Activated naive CD8-positive, alpha-beta T cell treated with anti-CD3 and anti-CD28 coated beads, Interleukin-2, amount 50 U/mL, for 24 hours (primary cell): ENCODE measurements at regions not wholly inside any gene's neighbourhood (a gene's known extent, or its start where the extent isn't known, plus 50 kb on each side); places are given as distances from the start of the nearest gene placed in this dataset.

ENCODE experiments used
- ATAC-seq: fragments of 150-1000 bp; cut with Tn5 transposase; one replicate; pipeline ENCODE4 v1.10.0; 2021
- DNase-seq: peaks from one replicate; pipeline ENCODE4 v3.0.0; 2021
- H3K27ac Mint-ChIP-seq: one replicate; pipeline ENCODE4 v1.8.0; 2021; ENCODE audit warnings: mild to moderate bottlenecking, mixed read lengths
- H3K27me3 Mint-ChIP-seq: one replicate; pipeline ENCODE4 v1.8.0; 2021; ENCODE audit warnings: mixed read lengths
- H3K36me3 Mint-ChIP-seq: one replicate; pipeline ENCODE4 v1.8.0; 2021; ENCODE audit warnings: low read depth, mixed read lengths
- H3K4me1 Mint-ChIP-seq: one replicate; pipeline ENCODE4 v1.8.0; 2021; ENCODE audit warnings: mixed read lengths
- H3K4me3 Mint-ChIP-seq: one replicate; pipeline ENCODE4 v1.8.0; 2021; ENCODE audit warnings: mild to moderate bottlenecking, moderate library complexity, mixed read lengths
- H3K9me3 Mint-ChIP-seq: one replicate; pipeline ENCODE4 v1.8.0; 2021; ENCODE audit warnings: mixed read lengths

GRCh38 chr1:50275566-50275965 lies 147.7 kb downstream of the DMRTA2 start:
- Mint-ChIP-seq H3K36me3 (no peaks in the 10 kb centered on the region), H3K27ac (no peak overlapping the region), H3K4me1 (no peaks in the 10 kb centered on the region), H3K9me3 (no peaks in the 10 kb centered on the region), H3K27me3 (peaks cover 18% of the 10 kb centered on the region), H3K4me3 (no peak overlapping the region)
- no peak for ATAC-seq
- no peak for DNase-seq

DNA sequence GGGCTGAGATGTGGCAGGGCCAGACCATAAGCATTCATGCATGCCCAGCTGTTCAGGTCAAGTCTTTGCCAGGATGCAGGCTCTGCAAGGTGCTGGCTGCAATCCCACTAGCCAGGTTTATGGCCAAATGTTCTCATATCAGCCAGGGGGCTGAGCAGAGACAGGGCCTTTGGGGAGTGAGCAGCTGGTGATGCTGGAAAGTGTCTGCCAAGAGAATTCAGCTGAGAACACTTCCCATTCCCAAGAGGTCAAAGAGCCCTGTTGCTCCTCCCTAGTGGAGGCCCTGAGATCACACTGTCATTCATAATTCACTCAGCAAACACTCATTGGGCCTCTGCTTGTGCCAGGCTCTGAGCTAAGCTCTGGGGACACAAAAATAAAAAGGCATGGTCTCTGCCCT lies 150.3 kb downstream of the DMRTA2 start:
- ATAC-seq (no peak), DNase-seq (no peak)
- H3K4me3 Mint-ChIP-seq = no peak overlapping the region
- no peaks in the 10 kb centered on the region for H3K9me3 Mint-ChIP-seq
- H3K36me3 Mint-ChIP-seq = no peaks in the 10 kb centered on the region
- no peaks in the 10 kb centered on the region for H3K4me1 Mint-ChIP-seq
- H3K27ac Mint-ChIP-seq = no peak overlapping the region
- H3K27me3 Mint-ChIP-seq = peaks cover 10% of the 10 kb centered on the region

DNA sequence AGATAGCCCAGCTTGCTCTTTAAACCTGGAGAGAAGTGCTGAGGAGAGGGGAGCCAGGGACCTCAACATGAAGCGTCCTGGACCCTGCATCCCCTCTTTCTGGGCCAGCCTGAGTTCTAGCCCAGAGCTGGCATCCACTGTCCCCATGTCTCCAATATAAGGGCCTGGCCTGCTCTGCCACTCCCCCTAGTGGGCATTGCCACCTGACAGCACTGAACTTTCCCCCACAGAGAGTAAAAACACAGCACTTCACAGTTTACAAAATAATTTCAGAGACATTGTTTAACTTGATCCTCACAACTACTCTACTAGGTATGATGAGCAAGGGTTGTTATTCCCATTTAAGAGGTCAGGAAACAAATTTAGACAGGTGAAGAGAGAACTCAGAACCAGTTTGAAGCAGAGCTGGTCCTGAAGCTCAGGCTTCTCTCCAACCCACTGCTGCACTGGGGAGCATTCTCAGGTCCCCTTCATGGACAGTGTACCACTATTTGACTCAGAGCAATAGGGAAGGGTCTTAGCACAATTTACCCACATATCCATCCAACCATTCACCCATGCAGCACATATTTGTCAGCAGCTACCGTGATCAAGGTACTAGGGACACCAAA lies 151.2 kb downstream of the DMRTA2 start:
- peak; percentile 25 for DNase-seq
- no peak overlapping the region for H3K27ac Mint-ChIP-seq
- ATAC-seq = no peak
- no peaks in the 10 kb centered on the region for H3K4me1 Mint-ChIP-seq
- peaks cover 10% of the 10 kb centered on the region for H3K27me3 Mint-ChIP-seq
- H3K9me3 Mint-ChIP-seq = no peaks in the 10 kb centered on the region
- no peak overlapping the region for H3K4me3 Mint-ChIP-seq
- H3K36me3 Mint-ChIP-seq = no peaks in the 10 kb centered on the region

GRCh38 chr1:50271337-50271736 lies 151.9 kb downstream of the DMRTA2 start:
- H3K9me3 Mint-ChIP-seq = no peaks in the 10 kb centered on the region
- no peaks in the 10 kb centered on the region for H3K36me3 Mint-ChIP-seq
- H3K4me3 Mint-ChIP-seq = no peak overlapping the region
- no peak for ATAC-seq
- DNase-seq = no peak
- no peaks in the 10 kb centered on the region for H3K4me1 Mint-ChIP-seq
- no peak overlapping the region for H3K27ac Mint-ChIP-seq
- peaks cover 10% of the 10 kb centered on the region for H3K27me3 Mint-ChIP-seq

DNA sequence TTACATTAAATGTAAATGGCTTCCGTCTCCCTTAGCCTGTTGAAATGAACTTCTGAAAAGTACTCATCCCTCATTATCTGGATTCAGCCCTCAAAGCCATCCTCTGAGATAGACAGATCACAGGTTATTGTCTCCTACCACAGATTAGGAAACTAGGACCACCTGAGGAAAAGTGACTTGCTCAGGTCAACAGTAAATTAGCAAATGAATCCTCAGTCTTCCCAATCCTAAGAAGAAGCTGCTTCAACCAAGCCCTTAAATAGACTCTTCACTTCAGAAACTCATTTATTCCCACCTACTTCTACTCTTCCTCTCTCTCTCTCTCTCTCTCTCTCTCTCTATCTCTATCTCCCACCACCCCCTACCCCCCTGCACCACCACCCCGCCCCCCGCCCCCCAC lies 152.3 kb downstream of the DMRTA2 start:
- no peak overlapping the region for H3K27ac Mint-ChIP-seq
- ATAC-seq (no peak), DNase-seq (no peak)
- H3K36me3 Mint-ChIP-seq = no peaks in the 10 kb centered on the region
- H3K4me1 Mint-ChIP-seq = no peaks in the 10 kb centered on the region
- H3K4me3 Mint-ChIP-seq = no peak overlapping the region
- peaks cover 9% of the 10 kb centered on the region for H3K27me3 Mint-ChIP-seq
- no peaks in the 10 kb centered on the region for H3K9me3 Mint-ChIP-seq

DNA sequence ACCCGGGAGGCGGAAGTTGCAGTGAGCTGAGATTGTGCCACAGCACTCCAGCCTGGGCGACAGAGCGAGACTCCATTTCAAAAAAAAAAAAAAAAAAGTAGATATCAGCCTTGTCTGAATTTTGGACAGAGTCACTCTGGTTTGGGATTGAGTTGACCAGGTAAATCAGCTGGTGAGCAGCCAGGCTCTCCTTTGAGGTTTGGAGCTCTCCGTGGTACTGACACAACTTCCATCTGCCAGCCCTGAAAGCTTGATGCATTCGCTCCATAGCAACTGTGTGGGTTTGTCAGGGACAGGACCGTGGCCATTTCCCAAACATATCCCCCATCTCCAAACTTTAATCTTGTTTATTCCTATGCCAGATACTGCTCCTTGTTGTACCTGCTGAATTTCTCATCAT lies 155.2 kb downstream of the DMRTA2 start:
- Mint-ChIP-seq H3K4me1 (no peaks in the 10 kb centered on the region), H3K9me3 (no peaks in the 10 kb centered on the region), H3K36me3 (no peaks in the 10 kb centered on the region), H3K27ac (no peak overlapping the region), H3K27me3 (peaks cover 3% of the 10 kb centered on the region), H3K4me3 (no peak overlapping the region)
- no peak for ATAC-seq
- no peak for DNase-seq

- DNase-seq (no peak), ATAC-seq (no peak)
- Mint-ChIP-seq H3K9me3 (no peaks in the 10 kb centered on the region), H3K36me3 (no peaks in the 10 kb centered on the region), H3K27me3 (no peaks in the 10 kb centered on the region), H3K4me3 (no peak overlapping the region), H3K27ac (no peak overlapping the region), H3K4me1 (no peaks in the 10 kb centered on the region)
Observed at GRCh38 chr1:50266509-50266908, 156.7 kb downstream of the DMRTA2 start.

GRCh38 chr1:50265790-50266314 lies 157.1 kb downstream of the ELAVL4 start:
- Mint-ChIP-seq H3K27me3 (no peaks in the 10 kb centered on the region), H3K36me3 (no peaks in the 10 kb centered on the region), H3K9me3 (no peaks in the 10 kb centered on the region), H3K4me3 (no peak overlapping the region), H3K27ac (no peak overlapping the region), H3K4me1 (no peaks in the 10 kb centered on the region)
- DNase-seq (no peak), ATAC-seq (peak; percentile 36)

GRCh38 chr1:50264590-50264989 lies 155.9 kb downstream of the ELAVL4 start:
- no peaks in the 10 kb centered on the region for H3K4me1 Mint-ChIP-seq
- no peaks in the 10 kb centered on the region for H3K9me3 Mint-ChIP-seq
- H3K36me3 Mint-ChIP-seq = no peaks in the 10 kb centered on the region
- no peak overlapping the region for H3K27ac Mint-ChIP-seq
- DNase-seq = no peak
- no peak overlapping the region for H3K4me3 Mint-ChIP-seq
- H3K27me3 Mint-ChIP-seq = no peaks in the 10 kb centered on the region
- no peak for ATAC-seq

GRCh38 chr1:50262436-50262835 lies 153.7 kb downstream of the ELAVL4 start:
- H3K4me3 Mint-ChIP-seq = no peak overlapping the region
- H3K27me3 Mint-ChIP-seq = peaks cover 2% of the 10 kb centered on the region
- H3K9me3 Mint-ChIP-seq = no peaks in the 10 kb centered on the region
- no peak overlapping the region for H3K27ac Mint-ChIP-seq
- H3K4me1 Mint-ChIP-seq = no peaks in the 10 kb centered on the region
- ATAC-seq (no peak), DNase-seq (no peak)
- no peaks in the 10 kb centered on the region for H3K36me3 Mint-ChIP-seq

- Mint-ChIP-seq H3K9me3 (no peaks in the 10 kb centered on the region), H3K36me3 (no peaks in the 10 kb centered on the region), H3K27me3 (peaks cover 3% of the 10 kb centered on the region), H3K27ac (no peak overlapping the region), H3K4me1 (no peaks in the 10 kb centered on the region), H3K4me3 (no peak overlapping the region)
- DNase-seq = no peak
- no peak for ATAC-seq
Observed at GRCh38 chr1:50261951-50262350, 153.2 kb downstream of the ELAVL4 start.

DNA sequence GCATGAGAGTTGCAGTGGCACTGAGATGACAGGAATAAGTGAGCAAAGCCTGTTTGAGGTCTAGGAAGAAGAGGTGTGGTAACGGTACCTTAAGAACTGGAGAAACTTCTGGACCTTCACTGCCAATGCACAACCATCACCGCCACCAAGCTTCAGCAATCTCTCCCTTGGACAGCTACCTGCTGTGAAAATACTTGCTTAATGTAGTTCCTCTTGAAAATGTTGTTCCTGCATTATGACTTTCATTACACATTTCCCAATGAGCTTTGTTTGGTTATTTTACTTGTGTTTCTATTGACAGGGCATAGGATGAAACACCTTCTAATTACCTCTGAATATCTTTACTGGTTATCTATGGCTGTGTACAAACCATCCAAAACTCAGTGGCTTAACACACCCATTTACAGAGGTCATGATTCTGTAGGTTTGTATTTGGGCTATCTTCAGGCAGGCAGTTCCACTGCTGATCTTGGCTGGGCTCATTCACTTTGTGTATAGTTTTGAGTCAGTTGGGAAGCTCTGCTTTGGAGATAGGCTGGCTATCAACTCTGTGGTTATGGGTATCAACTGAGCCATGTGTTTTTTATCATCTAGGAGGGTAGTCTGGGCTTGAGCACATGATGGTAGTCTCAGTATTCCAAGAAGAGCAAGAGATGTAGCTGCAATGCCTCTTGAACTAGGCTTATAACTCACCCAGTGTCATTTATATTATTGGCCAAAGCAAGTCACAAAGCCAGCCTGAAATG lies 149.4 kb downstream of the ELAVL4 start:
- H3K4me3 Mint-ChIP-seq = no peak overlapping the region
- H3K27me3 Mint-ChIP-seq = peaks cover 7% of the 10 kb centered on the region
- DNase-seq (no peak), ATAC-seq (no peak)
- no peaks in the 10 kb centered on the region for H3K4me1 Mint-ChIP-seq
- no peak overlapping the region for H3K27ac Mint-ChIP-seq
- H3K9me3 Mint-ChIP-seq = no peaks in the 10 kb centered on the region
- no peaks in the 10 kb centered on the region for H3K36me3 Mint-ChIP-seq

DNA sequence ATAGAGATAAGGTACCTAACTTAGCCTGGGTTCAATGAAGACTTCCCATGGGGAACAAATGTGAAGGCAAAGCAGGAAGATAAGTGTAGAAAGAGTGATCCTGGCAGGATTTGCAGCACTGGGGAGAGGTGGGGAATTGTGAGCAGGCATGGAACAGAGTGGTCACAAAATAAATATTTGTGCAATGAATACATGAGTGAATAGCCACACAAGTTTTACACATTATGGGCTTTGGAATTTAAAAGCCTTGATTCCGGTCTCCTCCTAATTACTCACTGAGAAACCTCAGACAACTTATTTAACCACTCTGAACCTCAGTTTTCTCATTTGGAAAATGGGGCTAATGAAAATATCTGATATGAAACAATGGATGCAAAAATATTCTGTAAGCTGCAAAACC lies 148.3 kb downstream of the ELAVL4 start:
- ATAC-seq (no peak), DNase-seq (no peak)
- H3K4me1 Mint-ChIP-seq = no peaks in the 10 kb centered on the region
- peaks cover 9% of the 10 kb centered on the region for H3K27me3 Mint-ChIP-seq
- H3K36me3 Mint-ChIP-seq = no peaks in the 10 kb centered on the region
- no peaks in the 10 kb centered on the region for H3K9me3 Mint-ChIP-seq
- no peak overlapping the region for H3K4me3 Mint-ChIP-seq
- H3K27ac Mint-ChIP-seq = no peak overlapping the region
